ENCODE measurements at regions not wholly inside any gene's neighbourhood (a gene's known extent, or its start where the extent isn't known, plus 50 kb on each side); places are given as distances from the start of the nearest gene placed in this dataset.

DNA sequence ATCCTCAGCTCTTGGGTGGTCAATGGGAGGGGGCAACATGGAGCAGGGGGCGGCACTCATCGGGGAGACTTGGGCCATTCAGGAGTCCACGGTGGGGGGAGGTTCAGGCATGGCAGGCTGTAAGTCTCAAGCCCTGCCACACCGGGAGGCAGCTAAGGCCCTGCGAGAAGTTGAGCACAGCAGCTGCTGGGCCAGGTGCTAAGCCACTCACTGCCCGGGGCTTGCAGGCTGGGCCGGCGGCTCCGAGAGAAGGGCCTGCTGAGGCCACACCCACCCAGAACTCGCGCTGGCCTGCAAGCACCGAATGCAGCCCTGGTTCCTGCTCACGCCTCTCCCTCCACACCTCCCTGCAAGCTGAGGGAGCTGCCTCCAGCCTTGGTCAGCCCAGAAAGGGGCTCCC is 131.4 kb downstream of the OR4C45 start:
- Histone ChIP-seq H3K9me3 (no peaks in the 10 kb centered on the region), H3K27me3 (no peaks in the 10 kb centered on the region), H3K4me1 (no peaks in the 10 kb centered on the region), H3K27ac (no peak overlapping the region), H3K4me3 (no peak overlapping the region), H3K36me3 (no peaks in the 10 kb centered on the region)
- no peak for DNase-seq (ENCODE audit: low spot score)
- TF ChIP-seq, protein P1, sequence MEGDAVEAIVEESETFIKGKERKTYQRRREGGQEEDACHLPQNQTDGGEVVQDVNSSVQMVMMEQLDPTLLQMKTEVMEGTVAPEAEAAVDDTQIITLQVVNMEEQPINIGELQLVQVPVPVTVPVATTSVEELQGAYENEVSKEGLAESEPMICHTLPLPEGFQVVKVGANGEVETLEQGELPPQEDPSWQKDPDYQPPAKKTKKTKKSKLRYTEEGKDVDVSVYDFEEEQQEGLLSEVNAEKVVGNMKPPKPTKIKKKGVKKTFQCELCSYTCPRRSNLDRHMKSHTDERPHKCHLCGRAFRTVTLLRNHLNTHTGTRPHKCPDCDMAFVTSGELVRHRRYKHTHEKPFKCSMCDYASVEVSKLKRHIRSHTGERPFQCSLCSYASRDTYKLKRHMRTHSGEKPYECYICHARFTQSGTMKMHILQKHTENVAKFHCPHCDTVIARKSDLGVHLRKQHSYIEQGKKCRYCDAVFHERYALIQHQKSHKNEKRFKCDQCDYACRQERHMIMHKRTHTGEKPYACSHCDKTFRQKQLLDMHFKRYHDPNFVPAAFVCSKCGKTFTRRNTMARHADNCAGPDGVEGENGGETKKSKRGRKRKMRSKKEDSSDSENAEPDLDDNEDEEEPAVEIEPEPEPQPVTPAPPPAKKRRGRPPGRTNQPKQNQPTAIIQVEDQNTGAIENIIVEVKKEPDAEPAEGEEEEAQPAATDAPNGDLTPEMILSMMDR (IDR thresholded peaks at IDR 0.05), result no peak

DNA sequence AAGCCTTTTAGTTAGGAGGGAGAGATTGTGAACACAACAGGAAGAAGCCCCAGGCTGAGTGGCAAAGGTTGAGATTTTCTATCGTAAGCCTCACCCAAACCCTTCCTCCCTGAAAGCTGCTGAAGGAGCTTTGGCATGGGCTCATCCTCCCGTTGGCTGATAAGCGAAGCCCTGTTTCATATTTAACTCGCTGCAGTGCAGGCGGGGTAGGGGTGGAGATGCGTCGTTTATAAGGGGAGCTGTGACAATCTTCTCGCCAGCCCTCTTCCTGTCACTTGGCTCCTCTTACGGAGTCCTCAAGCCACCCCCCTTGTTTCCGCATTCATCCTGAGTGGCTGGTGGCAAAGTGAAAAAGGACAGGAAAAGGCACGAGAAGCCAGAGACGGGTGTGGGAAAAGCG is 137.0 kb downstream of the OR4C45 start:
- no peak overlapping the region for H3K4me3 ChIP-seq

DNA sequence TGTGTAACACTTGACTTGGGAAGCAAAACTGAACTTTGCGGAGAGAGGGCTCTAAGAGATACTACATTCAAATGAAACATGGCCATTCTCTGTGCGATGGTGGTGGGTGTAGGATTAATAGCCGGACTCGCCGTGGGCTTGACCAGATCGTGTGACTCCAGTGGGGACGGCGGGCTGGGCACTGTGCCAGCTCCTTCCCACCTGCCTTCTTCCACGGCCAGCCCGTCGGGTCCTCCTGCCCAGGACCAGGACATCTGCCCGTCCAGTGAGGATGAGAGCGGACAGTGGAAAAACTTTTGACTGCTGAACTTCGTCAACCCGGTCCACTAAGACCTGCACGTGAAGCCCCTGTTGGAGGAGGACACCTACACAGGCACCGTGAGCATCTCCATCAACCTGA is 137.4 kb downstream of the OR4C45 start:
- TF ChIP-seq, protein P1 (IDR thresholded peaks at IDR 0.05), result no peak
- H3K4me3 ChIP-seq, result no peak overlapping the region
- H3K27me3 ChIP-seq, result no peaks in the 10 kb centered on the region
- H3K4me1 ChIP-seq, result no peaks in the 10 kb centered on the region
- H3K27ac ChIP-seq, result no peak overlapping the region
- H3K36me3 ChIP-seq, result no peaks in the 10 kb centered on the region
- DNase-seq (ENCODE audit: low spot score), result no peak
- no peaks in the 10 kb centered on the region for H3K9me3 ChIP-seq

More for the DNA sequence above, 137.0 kb downstream of the OR4C45 start:
- Histone ChIP-seq H3K27me3 (no peaks in the 10 kb centered on the region), H3K4me1 (no peaks in the 10 kb centered on the region), H3K9me3 (no peaks in the 10 kb centered on the region), H3K36me3 (no peaks in the 10 kb centered on the region), H3K27ac (no peak overlapping the region)
- DNase-seq (ENCODE audit: low spot score), result no peak
- TF ChIP-seq, protein P1 (IDR thresholded peaks at IDR 0.05), result no peak

DNA sequence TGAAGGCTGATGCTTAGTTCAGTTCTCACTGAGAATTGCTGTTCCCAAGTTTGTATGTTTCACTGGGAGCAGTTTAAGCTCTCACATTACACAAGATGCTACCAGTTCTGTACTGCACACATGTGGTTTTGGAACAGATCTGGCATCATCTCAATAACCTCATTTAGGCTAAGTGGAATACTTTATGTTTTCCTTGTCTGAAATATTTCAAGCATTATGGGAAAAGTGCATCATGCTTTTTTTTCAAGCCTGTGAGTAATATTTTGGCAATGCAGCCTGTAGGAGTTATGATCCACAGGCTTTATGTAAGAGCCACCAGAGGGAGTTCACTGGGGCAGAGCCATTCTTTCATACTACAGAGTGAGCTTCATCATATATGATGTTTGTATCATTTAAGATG is 141.5 kb downstream of the OR4C45 start:
- Histone ChIP-seq H3K4me3 (no peak overlapping the region), H3K27ac (no peak overlapping the region), H3K9me3 (no peaks in the 10 kb centered on the region), H3K4me1 (no peaks in the 10 kb centered on the region), H3K27me3 (no peaks in the 10 kb centered on the region), H3K36me3 (no peaks in the 10 kb centered on the region)
- DNase-seq (ENCODE audit: low spot score), result no peak
- TF ChIP-seq, protein P1 (IDR thresholded peaks at IDR 0.05), result peak in 1 of 2 donors; percentile 45

DNA sequence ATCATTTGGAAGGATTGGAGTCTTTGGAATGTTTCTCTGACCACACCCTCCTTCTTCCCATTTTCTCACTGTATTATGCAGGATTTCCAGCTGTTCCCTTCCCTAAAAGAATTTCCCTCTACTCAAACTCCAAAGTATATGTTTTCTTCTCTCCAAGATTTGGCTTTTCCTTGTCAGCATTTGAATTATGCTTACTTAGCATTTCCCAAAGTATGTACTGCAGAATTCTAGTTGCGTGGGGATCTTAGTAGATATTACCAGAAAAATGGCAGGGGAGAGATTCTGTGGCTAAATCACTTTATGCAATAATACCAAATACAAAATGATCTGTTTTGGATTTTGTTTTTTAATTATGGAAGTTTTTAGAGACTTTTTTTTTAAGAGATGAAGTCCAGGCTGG is 142.3 kb downstream of the OR4C45 start:
- H3K27ac ChIP-seq, result no peak overlapping the region

DNA sequence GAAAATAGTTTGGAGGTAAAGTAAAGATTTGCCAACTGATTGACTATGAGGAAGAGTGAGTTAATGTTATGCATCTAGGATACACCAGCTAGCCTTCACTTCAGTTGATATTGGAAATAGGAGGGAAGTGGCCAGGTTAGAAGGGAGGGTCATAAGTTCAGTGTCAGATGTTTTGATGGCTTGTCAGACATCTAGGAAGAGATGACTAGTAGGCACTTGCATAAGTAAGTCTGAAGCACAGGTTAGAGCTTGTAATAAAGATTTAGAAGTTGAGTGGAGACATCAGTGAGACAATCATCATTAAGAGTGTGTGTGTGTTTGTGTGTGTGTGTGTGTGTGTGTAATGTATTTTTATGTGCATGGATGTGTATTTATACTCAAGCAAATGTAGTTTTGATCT is 146.1 kb downstream of the OR4C45 start:
- no peaks in the 10 kb centered on the region for H3K36me3 ChIP-seq
- no peaks in the 10 kb centered on the region for H3K9me3 ChIP-seq
- no peak overlapping the region for H3K4me3 ChIP-seq
- DNase-seq (ENCODE audit: low spot score), result no peak
- TF ChIP-seq, protein P1 (IDR thresholded peaks at IDR 0.05), result no peak
- H3K4me1 ChIP-seq, result no peaks in the 10 kb centered on the region
- H3K27ac ChIP-seq, result no peak overlapping the region
- H3K27me3 ChIP-seq, result no peaks in the 10 kb centered on the region

More for the DNA sequence above, 142.3 kb downstream of the OR4C45 start:
- no peaks in the 10 kb centered on the region for H3K9me3 ChIP-seq
- DNase-seq (ENCODE audit: low spot score), result no peak
- H3K36me3 ChIP-seq, result no peaks in the 10 kb centered on the region
- H3K4me3 ChIP-seq, result no peak overlapping the region
- H3K4me1 ChIP-seq, result no peaks in the 10 kb centered on the region
- no peaks in the 10 kb centered on the region for H3K27me3 ChIP-seq
- TF ChIP-seq, protein P1 (IDR thresholded peaks at IDR 0.05), result no peak

Data from right atrium auricular region (tissue), 2 donors.